Activated CD4-positive, alpha-beta memory T cell treated with anti-CD3 and anti-CD28 coated beads for 36 hours (primary cell): ENCODE measurements at regions not wholly inside any gene's neighbourhood (a gene's known extent, or its start where the extent isn't known, plus 50 kb on each side); places are given as distances from the start of the nearest gene placed in this dataset.
"Not testable (repeated sequence)": the region's sequence is repeated elsewhere in the genome, so short reads cannot be mapped to it uniquely, and the experiment has no call there.

ENCODE experiments used
- CTCF ChIA-PET: fragments of 350-600 bp; sonication (Branson Sonifier 250); formaldehyde crosslinking; loops from one replicate; lab custom pipeline; 2021; ENCODE audit warnings: antibody characterized with exemption, inconsistent platforms; lab: Charles Lee
- POLR2A ChIA-PET: fragments of 350-600 bp; sonication (Branson Sonifier 250); formaldehyde crosslinking; loops from one replicate; lab custom pipeline; 2021; ENCODE audit warnings: antibody characterized with exemption; lab: Charles Lee
- DNase-seq: peaks from one replicate; pipeline ENCODE4 v3.0.0-alpha.2; 2020
- H3K27ac Mint-ChIP-seq: one replicate; pipeline ENCODE4 v1.8.0; 2021; ENCODE audit warnings: mixed read lengths
- H3K27me3 Mint-ChIP-seq: one replicate; pipeline ENCODE4 v1.8.0; 2021; ENCODE audit warnings: mixed read lengths
- H3K36me3 Mint-ChIP-seq: one replicate; pipeline ENCODE4 v1.8.0; 2021; ENCODE audit warnings: mixed read lengths
- H3K4me1 Mint-ChIP-seq: one replicate; pipeline ENCODE4 v1.8.0; 2021; ENCODE audit warnings: low read depth, mixed read lengths
- H3K4me3 Mint-ChIP-seq: one replicate; pipeline ENCODE4 v1.8.0; 2021; ENCODE audit warnings: mild to moderate bottlenecking, mixed read lengths
- H3K9me3 Mint-ChIP-seq: one replicate; pipeline ENCODE4 v1.8.0; 2021; ENCODE audit warnings: mixed read lengths
- intact Hi-C: fragments of 100-400 bp; cut with micrococcal nuclease; formaldehyde crosslinking; loops from one replicate; pipeline ENCODE4 v1.15.1; 2023

DNA sequence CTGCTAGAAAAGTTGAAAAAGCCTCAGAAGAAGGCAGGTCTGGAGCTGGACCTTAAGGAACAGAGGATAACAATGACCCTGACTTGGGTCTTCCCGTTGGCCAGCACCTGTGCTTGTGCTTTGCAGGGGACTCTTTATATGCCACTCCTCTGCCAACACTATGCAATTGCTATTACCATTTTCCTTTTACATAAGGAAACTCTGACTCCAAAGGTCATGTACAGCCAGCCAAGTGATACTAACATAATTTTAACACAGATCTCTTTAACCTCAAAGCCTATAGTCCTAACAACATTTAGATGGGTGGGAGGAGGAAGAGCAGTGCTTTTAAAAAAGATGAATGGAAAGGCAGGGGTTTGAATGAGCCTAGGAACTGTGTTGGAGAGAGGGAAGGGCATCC lies 106.6 kb upstream of the RAB4A start:
- Mint-ChIP-seq H3K27ac (no peak overlapping the region), H3K4me3 (no peak overlapping the region), H3K9me3 (no peaks in the 10 kb centered on the region), H3K36me3 (no peaks in the 10 kb centered on the region), H3K4me1 (peaks cover 5% of the 10 kb centered on the region), H3K27me3 (no peaks in the 10 kb centered on the region)
- DNase-seq = no peak
- ChIA-PET CTCF (no interaction called here), POLR2A (no interaction called here)
- intact Hi-C loops = no loop called here

DNA sequence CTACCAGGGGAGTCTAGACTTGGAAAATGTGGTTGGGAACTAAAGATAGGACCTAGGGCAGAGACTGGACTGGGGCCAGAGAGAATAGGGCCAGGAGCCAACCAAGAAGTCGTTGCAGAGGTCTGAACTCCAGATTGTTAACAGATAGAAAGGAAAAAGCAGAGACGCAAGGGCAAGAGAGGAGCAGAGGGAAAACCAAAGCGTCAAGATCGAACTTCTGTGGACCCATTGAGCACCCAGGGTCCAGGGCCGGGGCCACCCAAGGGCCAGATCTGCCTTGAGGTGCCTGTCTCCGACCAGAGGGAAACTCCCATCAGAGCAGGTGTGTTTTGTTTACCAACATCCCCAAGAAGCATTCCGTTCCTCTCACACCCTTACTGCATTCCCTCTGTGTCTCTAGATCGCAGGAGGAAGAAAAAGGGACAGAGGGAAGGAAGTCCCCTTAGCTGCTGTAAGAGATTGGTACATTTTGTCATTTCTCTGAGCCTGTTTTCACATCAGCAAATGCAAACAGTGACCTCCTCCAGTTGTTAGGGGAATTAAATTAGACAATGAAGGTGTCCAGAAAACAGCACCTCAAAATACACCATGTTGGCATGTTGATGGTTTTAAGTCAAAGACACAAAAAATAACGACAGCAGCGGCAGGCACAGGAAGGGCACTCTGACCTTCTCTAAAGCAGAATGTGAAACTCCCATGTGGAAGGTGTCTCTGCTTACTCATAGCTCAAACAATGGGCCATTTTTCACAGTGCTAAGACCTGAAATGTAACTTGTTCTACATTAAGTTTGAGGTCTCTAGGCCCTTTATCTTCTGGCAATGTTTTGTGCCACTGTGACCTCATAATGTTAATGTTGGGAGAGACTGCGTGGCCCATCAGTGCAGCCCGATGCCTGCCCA lies 105.8 kb upstream of the RAB4A start:
- POLR2A ChIA-PET = no interaction called here
- Mint-ChIP-seq H3K9me3 (no peaks in the 10 kb centered on the region), H3K27ac (no peak overlapping the region), H3K4me3 (no peak overlapping the region), H3K4me1 (peaks cover 5% of the 10 kb centered on the region), H3K36me3 (no peaks in the 10 kb centered on the region), H3K27me3 (no peaks in the 10 kb centered on the region)
- intact Hi-C loops = no loop called here
- no peak for DNase-seq
- CTCF ChIA-PET = no interaction called here

DNA sequence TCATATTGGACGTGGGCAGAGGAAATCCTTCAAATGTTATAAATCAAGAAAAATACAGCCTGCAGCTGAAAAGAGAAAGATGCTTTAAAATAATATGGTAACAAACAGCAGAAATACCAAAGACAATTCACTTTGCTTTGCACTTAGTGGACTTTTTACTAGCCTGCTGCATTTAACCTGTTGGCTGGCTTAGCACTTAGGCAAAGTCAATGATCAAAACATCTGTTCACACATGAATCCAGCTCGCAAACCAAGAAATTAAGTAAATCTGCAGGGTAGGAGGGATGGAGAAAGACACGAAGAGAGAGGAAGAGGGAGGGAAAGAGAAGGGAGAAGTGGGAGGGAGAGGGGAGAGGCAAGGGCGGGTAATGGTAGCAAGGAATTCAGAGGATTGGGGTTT lies 103.6 kb upstream of the RAB4A start:
- CTCF ChIA-PET = no interaction called here
- DNase-seq = no peak
- Mint-ChIP-seq H3K4me1 (peaks cover 5% of the 10 kb centered on the region), H3K4me3 (no peak overlapping the region), H3K27me3 (no peaks in the 10 kb centered on the region), H3K27ac (no peak overlapping the region), H3K9me3 (no peaks in the 10 kb centered on the region), H3K36me3 (no peaks in the 10 kb centered on the region)
- POLR2A ChIA-PET = no interaction called here
- intact Hi-C loops = no loop called here

DNA sequence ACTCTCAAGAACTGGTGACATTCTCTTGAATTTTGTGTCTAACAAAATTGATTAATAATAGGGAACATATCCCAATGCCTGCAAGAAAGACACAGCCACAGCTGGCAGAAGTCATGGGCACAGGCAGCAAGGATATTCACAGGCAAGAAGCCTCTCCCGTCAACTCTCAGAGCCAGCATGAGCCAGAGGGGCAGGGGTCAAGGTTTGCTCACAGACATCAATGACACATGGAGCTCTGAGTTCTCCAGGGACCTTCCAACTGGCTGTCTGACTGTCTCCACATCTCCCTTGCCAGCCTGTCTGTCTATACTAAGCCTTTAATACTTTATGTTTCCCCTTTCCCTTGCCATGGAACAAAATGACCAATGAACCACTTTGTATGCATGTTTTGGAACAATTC lies 101.5 kb upstream of the RAB4A start:
- Mint-ChIP-seq H3K36me3 (no peaks in the 10 kb centered on the region), H3K27me3 (no peaks in the 10 kb centered on the region), H3K27ac (no peak overlapping the region), H3K9me3 (no peaks in the 10 kb centered on the region), H3K4me1 (peaks cover 5% of the 10 kb centered on the region), H3K4me3 (no peak overlapping the region)
- ChIA-PET POLR2A (no interaction called here), CTCF (no interaction called here)
- intact Hi-C loops = no loop called here
- no peak for DNase-seq

DNA sequence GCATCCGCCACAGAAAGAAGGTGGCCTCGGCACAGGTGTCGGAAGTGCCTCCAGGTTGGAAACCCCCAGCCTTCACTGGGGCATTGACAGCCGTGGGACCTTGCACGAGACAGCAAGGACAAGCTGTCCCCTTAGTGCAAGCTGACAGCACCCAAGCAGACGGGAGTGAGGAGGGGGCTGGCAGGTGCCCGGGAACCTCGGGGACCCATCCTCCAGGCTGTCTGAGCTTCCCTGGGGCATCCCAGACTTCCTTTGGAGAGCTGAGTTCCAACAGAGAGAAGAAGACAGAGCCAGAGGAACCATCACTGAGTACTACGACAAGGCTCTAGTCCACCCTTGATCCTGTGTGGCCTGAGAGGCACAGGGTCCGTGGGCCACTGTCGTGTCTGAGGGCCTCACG lies 100.6 kb upstream of the RAB4A start:
- Mint-ChIP-seq H3K36me3 (no peaks in the 10 kb centered on the region), H3K27me3 (no peaks in the 10 kb centered on the region), H3K4me3 (no peak overlapping the region), H3K4me1 (peaks cover 3% of the 10 kb centered on the region), H3K27ac (no peak overlapping the region), H3K9me3 (no peaks in the 10 kb centered on the region)
- no peak for DNase-seq
- ChIA-PET POLR2A (no interaction called here), CTCF (no interaction called here)
- intact Hi-C loops = no loop called here

DNA sequence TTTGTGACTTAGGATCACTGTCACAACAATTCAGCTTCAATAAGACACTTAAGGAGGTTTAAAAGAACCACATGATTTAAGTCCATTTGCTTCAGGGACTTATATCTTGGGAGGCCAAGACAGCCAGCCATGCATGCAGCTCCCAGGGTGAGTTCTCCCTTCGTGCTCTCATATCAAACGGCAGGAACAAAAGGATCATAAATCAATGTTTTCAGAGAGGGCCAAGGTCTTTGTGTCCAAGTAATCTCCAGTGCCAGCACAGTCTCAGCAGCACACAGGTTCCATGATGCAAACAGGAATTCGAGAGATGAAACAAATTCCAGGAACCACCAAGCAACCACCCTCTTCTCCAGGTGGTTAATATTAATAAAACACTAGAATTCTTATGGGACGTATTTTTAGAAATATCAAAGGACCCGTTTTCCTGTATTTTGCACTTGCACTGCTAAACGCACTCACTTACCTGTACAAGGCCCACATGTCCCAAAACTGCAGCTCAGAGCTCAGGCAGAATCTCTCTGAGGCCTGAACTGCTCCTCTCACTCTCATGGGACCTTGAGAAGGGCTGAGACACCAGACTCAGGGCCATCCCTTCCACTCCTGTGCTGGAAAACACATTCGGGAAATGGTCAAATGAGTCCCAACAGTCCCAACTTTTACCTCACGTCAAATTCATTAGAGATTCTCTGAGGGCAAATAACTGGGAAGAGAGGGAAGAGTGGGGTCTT lies 100.0 kb upstream of the RAB4A start:
- Mint-ChIP-seq H3K4me3 (no peak overlapping the region), H3K9me3 (no peaks in the 10 kb centered on the region), H3K4me1 (no peaks in the 10 kb centered on the region), H3K27ac (no peak overlapping the region), H3K27me3 (no peaks in the 10 kb centered on the region), H3K36me3 (no peaks in the 10 kb centered on the region)
- POLR2A ChIA-PET = no interaction called here
- CTCF ChIA-PET = no interaction called here
- intact Hi-C loops = no loop called here
- no peak for DNase-seq

DNA sequence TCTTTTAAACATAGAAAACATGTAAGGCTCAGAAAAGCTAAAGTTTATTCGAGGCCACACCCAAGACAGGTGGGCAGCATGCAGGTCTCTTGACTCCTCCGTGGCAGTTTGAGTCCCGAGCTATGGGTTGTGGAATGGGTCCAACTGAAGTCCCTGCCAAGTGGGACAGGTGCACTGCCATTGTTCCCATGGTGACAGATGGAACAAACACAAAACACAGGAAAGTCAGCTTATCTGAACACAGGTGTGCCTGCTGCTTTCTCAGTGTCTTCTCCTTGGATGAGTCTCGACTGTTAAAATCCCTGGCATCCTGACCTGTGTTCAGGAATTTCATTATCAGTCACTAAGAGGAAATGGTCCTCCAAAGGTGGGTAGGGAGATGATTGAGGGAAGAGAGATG lies 99.0 kb upstream of the RAB4A start:
- no peaks in the 10 kb centered on the region for H3K4me1 Mint-ChIP-seq
- H3K9me3 Mint-ChIP-seq = no peaks in the 10 kb centered on the region
- CTCF ChIA-PET = no interaction called here
- POLR2A ChIA-PET = no interaction called here
- intact Hi-C loops = no loop called here
- DNase-seq = no peak
- no peaks in the 10 kb centered on the region for H3K27me3 Mint-ChIP-seq
- no peaks in the 10 kb centered on the region for H3K36me3 Mint-ChIP-seq
- H3K27ac Mint-ChIP-seq = no peak overlapping the region
- no peak overlapping the region for H3K4me3 Mint-ChIP-seq

DNA sequence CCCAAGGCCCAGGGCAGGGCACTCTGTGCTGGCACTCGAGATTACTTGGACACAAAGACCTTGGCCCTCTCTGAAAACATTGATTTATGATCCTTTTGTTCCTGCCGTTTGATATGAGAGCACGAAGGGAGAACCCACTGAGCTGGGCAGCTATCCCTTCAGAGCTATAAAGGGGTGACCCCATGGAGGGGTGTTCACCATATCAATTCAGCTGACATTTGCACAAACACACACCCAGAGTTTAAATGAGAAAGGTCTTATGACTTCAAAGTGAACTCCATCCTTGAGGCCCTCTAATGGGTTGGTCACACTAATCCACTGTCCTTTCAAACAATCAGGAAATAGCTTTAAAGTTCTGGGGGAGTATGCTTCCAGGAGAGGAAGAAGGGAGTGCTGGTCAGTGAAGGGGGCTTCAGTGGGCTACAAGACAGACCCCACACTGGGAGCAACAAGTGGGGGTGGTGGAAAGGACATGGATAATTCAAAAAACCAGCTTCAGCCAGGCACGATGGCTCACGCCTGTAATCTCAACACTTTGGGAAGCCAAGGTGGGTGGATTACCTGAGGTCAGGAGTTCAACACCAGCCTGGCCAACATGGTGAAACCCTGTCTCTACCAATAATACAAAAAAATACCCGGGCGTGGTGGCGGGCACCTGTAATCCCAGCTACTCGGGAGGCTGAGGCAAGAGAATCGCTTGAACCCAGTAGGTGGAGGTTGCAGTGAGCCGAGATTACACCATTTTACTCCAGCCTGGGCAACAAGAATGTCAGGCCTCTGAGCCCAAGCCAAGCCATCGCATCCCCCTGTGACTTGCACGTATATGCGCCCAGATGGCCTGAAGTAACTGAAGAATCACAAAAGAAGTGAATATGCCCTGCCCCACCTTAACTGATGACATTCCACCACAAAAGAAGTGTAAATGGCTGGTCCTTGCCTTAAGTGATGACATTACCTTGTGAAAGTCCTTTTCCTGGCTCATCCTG lies 97.1 kb upstream of the RAB4A start:
- H3K9me3 Mint-ChIP-seq, H3K4me3 Mint-ChIP-seq, H3K4me1 Mint-ChIP-seq, CTCF ChIA-PET, H3K27me3 Mint-ChIP-seq, POLR2A ChIA-PET, DNase-seq, intact Hi-C loops, H3K36me3 Mint-ChIP-seq, H3K27ac Mint-ChIP-seq: not testable (repeated sequence)

DNA sequence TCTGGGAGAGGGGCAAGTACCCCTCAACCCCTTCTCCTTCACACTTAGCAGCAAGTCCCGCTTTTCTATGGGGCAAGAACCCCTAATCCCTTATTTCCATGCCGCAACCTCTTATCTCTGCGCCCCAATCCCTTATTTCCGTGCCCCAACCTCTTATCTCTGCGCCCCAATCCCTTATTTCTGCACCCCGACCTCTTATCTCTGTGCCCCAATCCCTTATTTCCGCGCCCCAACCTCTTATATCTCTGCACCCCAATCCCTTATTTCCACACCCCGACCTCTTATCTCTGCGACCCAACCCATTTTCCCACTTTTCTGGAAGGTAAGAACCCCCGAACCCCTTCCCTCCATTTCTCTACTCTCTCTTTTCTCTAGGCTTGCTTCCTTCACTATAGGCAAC lies 95.6 kb upstream of the RAB4A start:
- CTCF ChIA-PET, H3K27ac Mint-ChIP-seq, H3K27me3 Mint-ChIP-seq, intact Hi-C loops, H3K36me3 Mint-ChIP-seq, H3K4me3 Mint-ChIP-seq, POLR2A ChIA-PET, DNase-seq, H3K4me1 Mint-ChIP-seq, H3K9me3 Mint-ChIP-seq: not testable (repeated sequence)

DNA sequence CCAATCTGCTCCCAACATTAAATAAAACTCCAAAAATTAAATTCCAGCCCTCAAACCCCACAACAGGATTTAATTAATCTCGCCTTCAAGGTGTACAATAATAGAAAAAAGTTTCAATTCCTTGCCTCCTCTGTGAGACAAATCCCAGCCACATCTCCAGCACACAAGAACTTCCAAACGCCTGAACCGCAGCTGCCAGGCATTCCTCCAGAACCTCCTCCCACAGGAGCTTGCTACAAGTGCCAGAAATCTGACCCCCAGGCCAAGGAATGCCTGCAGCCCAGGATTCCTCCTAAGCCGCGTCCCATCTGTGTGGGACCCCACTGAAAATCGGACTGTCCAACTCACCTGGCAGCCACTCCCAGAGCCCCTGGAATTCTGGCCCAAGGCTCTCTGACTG lies 94.5 kb upstream of the RAB4A start:
- not testable (repeated sequence) for H3K9me3 Mint-ChIP-seq

DNA sequence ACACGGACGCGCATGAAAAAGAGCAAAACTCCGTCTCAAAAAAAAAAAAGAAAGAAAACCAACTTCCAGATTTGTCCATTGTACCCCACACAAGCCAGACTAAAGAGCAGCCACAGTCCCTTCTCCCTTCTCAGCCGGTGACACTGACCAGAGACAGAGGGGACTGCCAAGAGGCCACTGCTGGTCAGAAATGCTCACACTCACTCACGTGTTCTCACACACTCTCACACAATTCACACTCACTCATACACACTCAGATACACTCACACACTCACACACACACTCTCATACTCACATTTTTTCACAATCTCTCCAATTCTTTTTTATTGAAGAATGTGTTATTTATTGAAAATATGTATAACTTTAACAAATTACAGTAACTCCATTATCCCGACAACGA lies 90.8 kb upstream of the RAB4A start:
- no peak overlapping the region for H3K4me3 Mint-ChIP-seq
- intact Hi-C loops = no loop called here
- H3K36me3 Mint-ChIP-seq = no peaks in the 10 kb centered on the region
- H3K4me1 Mint-ChIP-seq = no peaks in the 10 kb centered on the region
- ChIA-PET POLR2A (no interaction called here), CTCF (no interaction called here)
- DNase-seq = no peak
- no peaks in the 10 kb centered on the region for H3K9me3 Mint-ChIP-seq
- H3K27ac Mint-ChIP-seq = no peak overlapping the region
- H3K27me3 Mint-ChIP-seq = no peaks in the 10 kb centered on the region

More for the DNA sequence above, 94.5 kb upstream of the RAB4A start:
- H3K27me3 Mint-ChIP-seq, H3K4me1 Mint-ChIP-seq, H3K4me3 Mint-ChIP-seq, POLR2A ChIA-PET, intact Hi-C loops, H3K36me3 Mint-ChIP-seq, H3K27ac Mint-ChIP-seq, DNase-seq: not testable (repeated sequence)
- CTCF ChIA-PET = interaction anchor here (0.9 kb wide), 1 partner anchor 51 kb away, joined by 3 read pairs; no protein-coding TSS in a partner anchor

DNA sequence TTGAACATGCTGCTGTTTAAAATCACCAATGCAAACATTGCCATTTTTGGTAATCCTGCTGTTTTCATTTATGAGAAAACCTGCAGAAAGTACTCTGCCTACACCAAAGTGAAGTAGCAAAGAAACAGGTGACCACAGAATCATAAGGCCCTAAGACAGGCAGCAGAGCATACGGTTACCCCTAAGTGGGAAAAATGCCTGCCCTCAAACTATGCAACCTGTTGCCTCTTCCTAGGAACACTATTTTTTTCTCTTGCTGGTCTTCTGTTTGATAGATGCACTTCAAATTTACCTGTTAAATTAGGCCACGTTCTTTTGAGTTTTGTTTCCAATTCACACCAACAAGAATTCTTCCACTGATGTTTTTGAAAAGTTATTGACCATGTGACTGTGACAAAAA lies 89.5 kb upstream of the RAB4A start:
- DNase-seq = no peak
- H3K27me3 Mint-ChIP-seq = no peaks in the 10 kb centered on the region
- no peak overlapping the region for H3K4me3 Mint-ChIP-seq
- ChIA-PET CTCF (no interaction called here), POLR2A (no interaction called here)
- intact Hi-C loops = no loop called here
- H3K36me3 Mint-ChIP-seq = no peaks in the 10 kb centered on the region
- peaks cover 8% of the 10 kb centered on the region for H3K4me1 Mint-ChIP-seq
- H3K9me3 Mint-ChIP-seq = no peaks in the 10 kb centered on the region
- no peak overlapping the region for H3K27ac Mint-ChIP-seq
